ENCODE measurements at regions not wholly inside any gene's neighbourhood (a gene's known extent, or its start where the extent isn't known, plus 50 kb on each side); places are given as distances from the start of the nearest gene placed in this dataset.

GRCh38 chr18:22694954-22695353, 238.2 kb upstream of the RBBP8 start:
- FAIRE-seq: no peak
- Histone ChIP-seq H3K9me3 (no peaks in the 10 kb centered on the region), H3K4me1 (peaks cover 52% of the 10 kb centered on the region), H3K4me2 (peak overlapping the region; percentile 90), H3K27ac (peak overlapping the region; percentile 80 to 89), H3K4me3 (peak overlapping the region; percentile 30; the same call in 2 of the 3 replicates)
- ChIA-PET POLR2A (interaction anchor here (1.1 to 1.7 kb wide), 2 partner anchors 11 to 16 kb away, joined by 4 to 6 read pairs; no protein-coding TSS in a partner anchor), CTCF (interaction anchor here (0.8 to 1.3 kb wide), 3 partner anchors 9 to 133 kb away, joined by 3 read pairs; no protein-coding TSS in a partner anchor)
- ATAC-seq: peak; percentile 96
- TF ChIP-seq MAFK (IDR thresholded peaks at IDR 0.05; ENCODE audit: partially characterized antibody) (peak; percentile 74), HDAC2 (IDR thresholded peaks at IDR 0.05) (no peak), EP300 (IDR thresholded peaks at IDR 0.05) (0 out of 5 replicates have a peak, but pooled peaks of 1 of the 2 experiments have one; percentile 19), RFX5 (IDR thresholded peaks at IDR 0.05) (no peak), ATOH8 (CRISPR knock-in tag; IDR thresholded peaks at IDR 0.05; ENCODE audit: low read depth) (no peak), HOXA7 (CRISPR knock-in tag; IDR thresholded peaks at IDR 0.05) (no peak), PHF8 (IDR thresholded peaks at IDR 0.05; ENCODE audit: borderline replicate concordance, low read depth) (no peak), ELK1 (IDR thresholded peaks at IDR 0.05; ENCODE audit: low read depth, low read length) (no peak), GATA3 (IDR thresholded peaks at IDR 0.05; ENCODE audit: borderline replicate concordance) (no peak), JUNB (IDR thresholded peaks at IDR 0.05) (peak; percentile 41; the same call in 1 of the 2 replicates), RAD21 (conservative IDR thresholded peaks at IDR 0.05 in 1 of 2, IDR thresholded peaks at IDR 0.05 in 1 of 2) (0 out of 5 replicates have a peak, but pooled peaks of 1 of the 2 experiments have one; percentile 21), FOSL2 (IDR thresholded peaks at IDR 0.05) (peak; percentile 49; the same call in 1 of the 2 replicates), FOSL2 (CRISPR knock-in tag; IDR thresholded peaks at IDR 0.05) (peak; percentile 93), EHMT2 (IDR thresholded peaks at IDR 0.05; ENCODE audit: low read depth) (no peak), RNF2 (IDR thresholded peaks at IDR 0.05; ENCODE audit: borderline replicate concordance, low read depth) (no peak), ZC3H11A (IDR thresholded peaks at IDR 0.05) (no peak), HMGXB4 (CRISPR knock-in tag; IDR thresholded peaks at IDR 0.05; ENCODE audit: borderline replicate concordance) (no peak), MAX (IDR thresholded peaks at IDR 0.05) (peak; percentile 27)
- peak; percentile 61 to 83 for DNase-seq (ENCODE audit: low read depth in 1 of 2, low spot score in 1 of 2)
- WGBS (ENCODE audit: missing lambda C conversion rate): 7% methylated on average over 8 of the region's 8 CpGs

- H3K4me3 ChIP-seq: 0 out of 3 replicates have a peak overlapping the region, but pooled peaks have one; percentile 30
- peaks cover 45% of the 10 kb centered on the region for H3K4me1 ChIP-seq
- 81% methylated on average over 4 of the region's 4 CpGs for WGBS (ENCODE audit: missing lambda C conversion rate)
- DNase-seq (ENCODE audit: low read depth in 1 of 2, low spot score in 1 of 2) (no peak), ATAC-seq (no peak), FAIRE-seq (no peak)
- H3K4me2 ChIP-seq: peak overlapping the region; percentile 90
- no peaks in the 10 kb centered on the region for H3K9me3 ChIP-seq
- TF ChIP-seq GATA3 (IDR thresholded peaks at IDR 0.05; ENCODE audit: borderline replicate concordance) (no peak), TP53 (CRISPR knock-in tag; IDR thresholded peaks at IDR 0.05) (no peak), CBX2 (IDR thresholded peaks at IDR 0.05; ENCODE audit: borderline replicate concordance, low read depth) (no peak), ZFP36 (IDR thresholded peaks at IDR 0.05; ENCODE audit: borderline replicate concordance, partially characterized antibody) (no peak), ZSCAN20 (CRISPR knock-in tag; IDR thresholded peaks at IDR 0.05) (no peak), CHD4 (IDR thresholded peaks at IDR 0.05; ENCODE audit: borderline replicate concordance) (no peak), MAFK (IDR thresholded peaks at IDR 0.05; ENCODE audit: partially characterized antibody) (no peak), EHF (CRISPR knock-in tag; IDR thresholded peaks at IDR 0.05) (no peak), MAZ (IDR thresholded peaks at IDR 0.05; ENCODE audit: borderline replicate concordance, low read depth, low read length) (no peak)
- ChIA-PET POLR2A (interaction anchor here (1.1 to 1.7 kb wide), 2 partner anchors 12 to 16 kb away, joined by 4 to 6 read pairs; no protein-coding TSS in a partner anchor), CTCF (interaction anchor here (0.5 to 1.3 kb wide), 4 partner anchors 8 to 227 kb away, joined by 3 read pairs; no protein-coding TSS in a partner anchor)
- H3K27ac ChIP-seq: peak overlapping the region; percentile 80 to 89
Measured at GRCh38 chr18:22695674-22696073, 237.5 kb upstream of the RBBP8 start.
